ENCODE measurements at regions not wholly inside any gene's neighbourhood (a gene's known extent, or its start where the extent isn't known, plus 50 kb on each side); places are given as distances from the start of the nearest gene placed in this dataset.
"Not testable (repeated sequence)": the region's sequence is repeated elsewhere in the genome, so short reads cannot be mapped to it uniquely, and the experiment has no call there.

DNA sequence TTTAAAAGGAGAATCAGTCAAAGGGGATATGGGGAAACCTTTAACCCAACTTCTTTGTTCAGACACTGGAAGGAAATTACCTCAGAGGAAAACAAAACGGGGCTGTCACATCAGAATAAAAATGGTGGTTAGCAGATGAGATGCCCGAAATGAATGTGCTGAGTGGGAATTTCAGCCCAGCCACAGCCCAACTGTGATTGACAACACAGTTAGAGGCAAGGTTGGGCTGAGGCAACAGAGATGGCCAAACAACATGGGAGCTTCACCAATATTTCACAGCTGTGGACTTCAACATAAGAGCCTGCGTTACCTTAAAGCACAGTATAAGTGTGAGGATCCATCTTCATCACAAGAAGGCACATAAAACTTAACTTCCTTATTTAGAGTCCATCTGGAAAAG, 133.5 kb upstream of the PTPRZ1 start:
- H3K36me3 ChIP-seq (ENCODE audit: insufficient read depth, low read length): no peaks in the 10 kb centered on the region
- TF ChIP-seq EZH2 (IDR thresholded peaks at IDR 0.05) (no peak), POLR2AphosphoS5 (IDR thresholded peaks at IDR 0.05; ENCODE audit: borderline replicate concordance, low read depth, low read length) (no peak), FOXP2 (optimal IDR thresholded peaks at IDR 0.05; ENCODE audit: control extremely low read depth, extremely low read length, insufficient read depth) (no peak)

DNA sequence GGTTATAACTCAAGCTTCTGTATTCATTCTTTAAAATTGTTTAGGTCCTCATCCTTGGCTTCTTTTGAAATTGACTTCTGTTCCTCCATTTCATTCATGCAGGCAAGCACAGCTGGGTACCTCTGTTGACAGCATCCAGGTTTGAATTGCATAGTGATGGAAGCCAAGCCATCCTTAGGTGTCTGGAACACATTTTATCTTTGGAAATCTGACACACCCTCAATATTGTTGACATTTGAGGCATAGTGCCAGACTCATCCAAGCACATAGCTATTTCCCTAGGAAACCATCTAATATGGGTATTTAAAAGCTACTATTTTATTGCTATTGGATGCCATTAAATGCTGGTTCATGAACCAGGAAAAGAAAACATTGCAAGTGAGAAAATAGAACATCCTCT, 142.1 kb upstream of the PTPRZ1 start:
- no peak overlapping the region for H3K4me3 ChIP-seq
- no peaks in the 10 kb centered on the region for H3K36me3 ChIP-seq (ENCODE audit: insufficient read depth, low read length)
- H3K9ac ChIP-seq (ENCODE audit: insufficient read length): no peak overlapping the region
- no peak overlapping the region for H3K27ac ChIP-seq
- DNase-seq (ENCODE audit: low read depth, low spot score): no peak
- TF ChIP-seq FOXP2 (optimal IDR thresholded peaks at IDR 0.05; ENCODE audit: control extremely low read depth, extremely low read length, insufficient read depth): no peak
- no peak for TF ChIP-seq EZH2 (IDR thresholded peaks at IDR 0.05)
- TF ChIP-seq POLR2AphosphoS5 (IDR thresholded peaks at IDR 0.05; ENCODE audit: borderline replicate concordance, low read depth, low read length): no peak
- H3K9me3 ChIP-seq (ENCODE audit: low read depth, low read length): no peaks in the 10 kb centered on the region

More for the DNA sequence above, 133.5 kb upstream of the PTPRZ1 start:
- Histone ChIP-seq H3K9me3 (ENCODE audit: low read depth, low read length) (no peaks in the 10 kb centered on the region), H3K9ac (ENCODE audit: insufficient read length) (no peak overlapping the region), H3K27ac (no peak overlapping the region), H3K4me3 (no peak overlapping the region)
- DNase-seq (ENCODE audit: low read depth, low spot score): no peak

- TF ChIP-seq EZH2 (IDR thresholded peaks at IDR 0.05): no peak
- no peak for TF ChIP-seq POLR2AphosphoS5 (IDR thresholded peaks at IDR 0.05; ENCODE audit: borderline replicate concordance, low read depth, low read length)
- no peak for TF ChIP-seq FOXP2 (optimal IDR thresholded peaks at IDR 0.05; ENCODE audit: control extremely low read depth, extremely low read length, insufficient read depth)
Observed at GRCh38 chr7:121714559-121715303, 158.2 kb upstream of the PTPRZ1 start.

GRCh38 chr7:121712961-121713360, 160.0 kb upstream of the PTPRZ1 start:
- not testable (repeated sequence) for H3K9me3 ChIP-seq (ENCODE audit: low read depth, low read length); H3K9ac ChIP-seq (ENCODE audit: insufficient read length); H3K4me3 ChIP-seq; H3K36me3 ChIP-seq (ENCODE audit: insufficient read depth, low read length); DNase-seq (ENCODE audit: low read depth, low spot score); H3K27ac ChIP-seq

More at GRCh38 chr7:121714559-121715303, 158.2 kb upstream of the PTPRZ1 start:
- no peak for DNase-seq (ENCODE audit: low read depth, low spot score)
- no peak overlapping the region for H3K9ac ChIP-seq (ENCODE audit: insufficient read length)
- H3K4me3 ChIP-seq: no peak overlapping the region
- H3K9me3 ChIP-seq (ENCODE audit: low read depth, low read length): no peaks in the 10 kb centered on the region
- no peaks in the 10 kb centered on the region for H3K36me3 ChIP-seq (ENCODE audit: insufficient read depth, low read length)
- no peak overlapping the region for H3K27ac ChIP-seq

DNA sequence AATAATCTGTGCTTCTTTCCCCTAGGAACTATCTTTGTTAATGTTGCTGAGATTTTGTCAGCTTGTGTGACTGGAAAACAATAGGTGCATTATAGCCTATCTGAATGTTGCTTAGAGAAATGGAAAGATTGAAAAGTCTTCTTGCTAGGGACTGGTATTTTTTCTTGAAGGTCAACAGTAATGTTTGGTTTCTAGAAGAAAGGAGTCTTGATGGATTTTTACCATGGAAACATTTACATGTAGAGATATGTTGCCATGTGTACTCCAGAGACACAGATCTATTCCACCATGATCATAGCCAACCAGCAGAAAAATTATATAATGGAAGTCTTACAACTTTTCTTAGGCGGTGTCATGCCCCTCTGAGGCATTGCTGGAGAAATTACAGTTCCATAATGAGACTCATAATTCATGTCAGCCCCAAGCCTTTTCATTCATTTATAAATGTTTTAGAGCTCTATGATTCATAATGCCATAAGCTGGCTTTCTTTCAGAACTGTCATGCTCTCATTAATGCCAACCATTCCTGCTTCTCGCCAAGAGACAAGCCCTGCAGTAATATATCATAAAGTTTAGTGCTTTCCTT, 175.1 kb upstream of the PTPRZ1 start:
- no peak overlapping the region for H3K4me3 ChIP-seq
- DNase-seq (ENCODE audit: low read depth, low spot score): no peak
- no peak overlapping the region for H3K9ac ChIP-seq (ENCODE audit: insufficient read length)
- H3K9me3 ChIP-seq (ENCODE audit: low read depth, low read length): no peaks in the 10 kb centered on the region
- H3K27ac ChIP-seq: no peak overlapping the region
- TF ChIP-seq FOXP2 (optimal IDR thresholded peaks at IDR 0.05; ENCODE audit: control extremely low read depth, extremely low read length, insufficient read depth) (no peak), EZH2 (IDR thresholded peaks at IDR 0.05) (no peak), POLR2AphosphoS5 (IDR thresholded peaks at IDR 0.05; ENCODE audit: borderline replicate concordance, low read depth, low read length) (no peak)
- H3K36me3 ChIP-seq (ENCODE audit: insufficient read depth, low read length): no peaks in the 10 kb centered on the region

- Histone ChIP-seq H3K4me3 (no peak overlapping the region), H3K36me3 (ENCODE audit: insufficient read depth, low read length) (no peaks in the 10 kb centered on the region), H3K27ac (no peak overlapping the region), H3K9ac (ENCODE audit: insufficient read length) (no peak overlapping the region), H3K9me3 (ENCODE audit: low read depth, low read length) (no peaks in the 10 kb centered on the region)
- TF ChIP-seq EZH2 (IDR thresholded peaks at IDR 0.05): no peak
- no peak for TF ChIP-seq POLR2AphosphoS5 (IDR thresholded peaks at IDR 0.05; ENCODE audit: borderline replicate concordance, low read depth, low read length)
- TF ChIP-seq FOXP2 (optimal IDR thresholded peaks at IDR 0.05; ENCODE audit: control extremely low read depth, extremely low read length, insufficient read depth): no peak
- DNase-seq (ENCODE audit: low read depth, low spot score): no peak
Observed at GRCh38 chr7:121696954-121697353, 176.0 kb upstream of the PTPRZ1 start.

- Histone ChIP-seq H3K27ac (no peak overlapping the region), H3K36me3 (ENCODE audit: insufficient read depth, low read length) (no peaks in the 10 kb centered on the region), H3K9ac (ENCODE audit: insufficient read length) (no peak overlapping the region), H3K9me3 (ENCODE audit: low read depth, low read length) (no peaks in the 10 kb centered on the region), H3K4me3 (no peak overlapping the region)
- no peak for TF ChIP-seq POLR2AphosphoS5 (IDR thresholded peaks at IDR 0.05; ENCODE audit: borderline replicate concordance, low read depth, low read length)
- no peak for TF ChIP-seq FOXP2 (optimal IDR thresholded peaks at IDR 0.05; ENCODE audit: control extremely low read depth, extremely low read length, insufficient read depth)
- no peak for DNase-seq (ENCODE audit: low read depth, low spot score)
Observed at GRCh38 chr7:121689749-121690148, 183.2 kb upstream of the PTPRZ1 start.

DNA sequence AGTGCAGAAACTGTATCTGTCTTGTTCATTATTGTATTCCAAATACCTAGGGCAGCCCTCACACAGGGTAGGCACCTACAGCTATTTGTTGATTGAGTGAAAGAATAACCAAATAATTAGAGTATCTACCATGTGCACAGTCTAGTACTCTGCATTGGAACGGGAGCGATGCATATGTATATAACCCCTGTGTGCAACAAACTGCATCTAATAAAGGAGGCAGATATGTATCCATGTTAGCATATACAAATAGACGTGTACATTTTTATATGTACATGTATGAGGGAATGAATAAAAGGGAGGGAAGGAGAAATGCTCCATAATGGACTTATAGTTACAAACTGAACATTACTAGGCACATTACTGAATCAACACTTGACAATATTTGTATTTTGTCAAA, 191.3 kb upstream of the PTPRZ1 start:
- Histone ChIP-seq H3K4me3 (no peak overlapping the region), H3K36me3 (ENCODE audit: insufficient read depth, low read length) (no peaks in the 10 kb centered on the region), H3K9me3 (ENCODE audit: low read depth, low read length) (no peaks in the 10 kb centered on the region), H3K27ac (no peak overlapping the region), H3K9ac (ENCODE audit: insufficient read length) (no peak overlapping the region)
- TF ChIP-seq EZH2 (IDR thresholded peaks at IDR 0.05) (no peak), FOXP2 (optimal IDR thresholded peaks at IDR 0.05; ENCODE audit: control extremely low read depth, extremely low read length, insufficient read depth) (no peak), POLR2AphosphoS5 (IDR thresholded peaks at IDR 0.05; ENCODE audit: borderline replicate concordance, low read depth, low read length) (no peak)
- no peak for DNase-seq (ENCODE audit: low read depth, low spot score)

GRCh38 chr7:121676168-121676567, 196.8 kb upstream of the PTPRZ1 start:
- TF ChIP-seq FOXP2 (optimal IDR thresholded peaks at IDR 0.05; ENCODE audit: control extremely low read depth, extremely low read length, insufficient read depth) (no peak), POLR2AphosphoS5 (IDR thresholded peaks at IDR 0.05; ENCODE audit: borderline replicate concordance, low read depth, low read length) (no peak), EZH2 (IDR thresholded peaks at IDR 0.05) (no peak)
- no peak for DNase-seq (ENCODE audit: low read depth, low spot score)
- H3K9me3 ChIP-seq (ENCODE audit: low read depth, low read length): no peaks in the 10 kb centered on the region
- H3K9ac ChIP-seq (ENCODE audit: insufficient read length): no peak overlapping the region
- H3K36me3 ChIP-seq (ENCODE audit: insufficient read depth, low read length): no peaks in the 10 kb centered on the region
- no peak overlapping the region for H3K4me3 ChIP-seq
- H3K27ac ChIP-seq: no peak overlapping the region

- not testable (repeated sequence) for H3K9ac ChIP-seq (ENCODE audit: insufficient read length); H3K9me3 ChIP-seq (ENCODE audit: low read depth, low read length); DNase-seq (ENCODE audit: low read depth, low spot score); H3K36me3 ChIP-seq (ENCODE audit: insufficient read depth, low read length); H3K4me3 ChIP-seq; H3K27ac ChIP-seq
Observed at GRCh38 chr7:121674455-121674854, 198.5 kb upstream of the PTPRZ1 start.

All from SK-N-MC (cell line).